ENCODE measurements at regions not wholly inside any gene's neighbourhood (a gene's known extent, or its start where the extent isn't known, plus 50 kb on each side); places are given as distances from the start of the nearest gene placed in this dataset.

DNA sequence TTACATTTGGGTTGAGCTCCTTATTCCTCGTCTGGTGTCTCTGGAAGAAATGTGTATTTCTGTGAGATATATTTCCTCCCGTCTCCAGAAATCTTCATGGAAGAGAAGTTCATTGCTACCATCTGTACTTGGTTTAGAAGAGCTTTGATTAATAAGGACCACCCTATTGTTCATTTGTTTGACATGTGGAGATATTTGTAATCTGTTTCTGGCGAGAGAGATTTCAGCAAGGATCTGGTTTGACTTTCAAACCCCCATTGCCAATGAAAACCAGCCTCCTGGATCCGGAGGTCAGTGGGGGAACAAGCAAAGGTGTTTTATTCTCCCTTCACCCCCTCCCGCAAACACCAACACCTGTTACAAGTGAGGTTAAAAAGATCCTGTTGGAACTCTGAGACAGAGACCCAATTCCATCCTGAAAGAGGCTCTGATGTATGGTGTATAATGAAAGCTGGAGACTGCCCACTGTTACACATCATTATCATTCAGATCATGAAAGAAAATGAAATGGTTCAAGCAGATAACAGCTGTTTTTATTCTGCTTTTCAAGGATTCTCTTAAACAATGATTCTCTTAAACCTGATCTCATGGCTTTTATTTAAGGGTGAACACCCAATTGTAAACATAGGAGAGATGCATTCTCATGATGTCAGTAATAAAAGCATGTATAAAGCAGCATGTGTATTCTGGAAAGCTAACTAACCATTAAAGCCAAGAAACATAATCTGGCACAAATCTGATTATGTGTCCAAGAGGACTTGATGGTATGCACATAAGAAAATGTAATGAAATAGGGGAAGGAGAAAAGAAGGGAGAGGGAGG, 393.5 kb upstream of the ADGRL2 start:
- no peaks in the 10 kb centered on the region for H3K4me1 ChIP-seq (ENCODE audit: control insufficient read depth in 5 of 5, insufficient read depth in 5 of 5, low read length in 5 of 5)
- no peak overlapping the region for H3K27ac ChIP-seq (ENCODE audit: low read depth, low read length)
- no peaks in the 10 kb centered on the region for H3K9me3 ChIP-seq (ENCODE audit: control insufficient read depth in 5 of 5, low read length in 5 of 5)
- H3K9ac ChIP-seq (ENCODE audit: low read length in 5 of 5), result no peak overlapping the region
- H3K4me3 ChIP-seq (ENCODE audit: low read depth in 1 of 5, low read length in 5 of 5), result no peak overlapping the region
- H3K36me3 ChIP-seq (ENCODE audit: control insufficient read depth in 5 of 5, insufficient read depth in 5 of 5, low read length in 5 of 5), result no peaks in the 10 kb centered on the region
- no peaks in the 10 kb centered on the region for H3K27me3 ChIP-seq (ENCODE audit: control insufficient read depth in 5 of 5, insufficient read depth in 4 of 5, low read length in 5 of 5)

DNA sequence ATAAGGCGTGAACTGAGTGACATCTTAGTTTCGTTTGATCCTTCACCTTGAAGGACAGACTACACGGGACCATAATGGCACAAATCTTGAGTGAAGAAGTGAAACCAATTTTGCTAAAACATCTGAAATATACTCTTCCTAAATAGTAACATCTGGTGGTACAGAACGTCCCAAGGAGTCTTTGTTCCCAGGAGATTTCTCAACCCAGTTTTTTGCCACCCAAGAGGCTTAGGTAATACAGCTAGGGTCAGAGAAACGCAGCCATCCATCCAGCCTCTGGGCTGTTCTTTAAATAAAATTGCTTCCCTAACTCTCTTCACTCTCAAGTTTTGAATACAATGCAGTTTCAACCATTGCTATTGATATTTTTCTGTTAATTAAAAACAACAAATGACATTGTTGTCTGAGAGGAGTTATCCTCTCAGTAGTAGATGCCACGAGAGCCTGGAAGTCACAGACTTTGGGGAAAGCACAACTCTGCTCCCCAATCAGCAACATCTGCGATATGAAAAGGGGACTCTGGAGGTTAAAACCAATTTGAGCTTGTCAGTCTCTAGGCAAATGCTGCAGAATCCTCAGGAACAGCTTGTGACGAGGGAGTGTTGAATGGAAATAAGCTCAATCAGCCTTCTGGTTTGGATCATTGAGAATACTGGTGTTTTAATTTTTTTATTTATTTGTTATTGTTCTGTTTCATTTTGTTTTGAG, 394.3 kb upstream of the ADGRL2 start:
- Histone ChIP-seq H3K9me3 (ENCODE audit: control insufficient read depth in 5 of 5, low read length in 5 of 5) (no peaks in the 10 kb centered on the region), H3K27ac (ENCODE audit: low read depth, low read length) (no peak overlapping the region), H3K27me3 (ENCODE audit: control insufficient read depth in 5 of 5, insufficient read depth in 4 of 5, low read length in 5 of 5) (no peaks in the 10 kb centered on the region), H3K4me1 (ENCODE audit: control insufficient read depth in 5 of 5, insufficient read depth in 5 of 5, low read length in 5 of 5) (no peaks in the 10 kb centered on the region), H3K4me3 (ENCODE audit: low read depth in 1 of 5, low read length in 5 of 5) (no peak overlapping the region), H3K36me3 (ENCODE audit: control insufficient read depth in 5 of 5, insufficient read depth in 5 of 5, low read length in 5 of 5) (no peaks in the 10 kb centered on the region), H3K9ac (ENCODE audit: low read length in 5 of 5) (no peak overlapping the region)

DNA sequence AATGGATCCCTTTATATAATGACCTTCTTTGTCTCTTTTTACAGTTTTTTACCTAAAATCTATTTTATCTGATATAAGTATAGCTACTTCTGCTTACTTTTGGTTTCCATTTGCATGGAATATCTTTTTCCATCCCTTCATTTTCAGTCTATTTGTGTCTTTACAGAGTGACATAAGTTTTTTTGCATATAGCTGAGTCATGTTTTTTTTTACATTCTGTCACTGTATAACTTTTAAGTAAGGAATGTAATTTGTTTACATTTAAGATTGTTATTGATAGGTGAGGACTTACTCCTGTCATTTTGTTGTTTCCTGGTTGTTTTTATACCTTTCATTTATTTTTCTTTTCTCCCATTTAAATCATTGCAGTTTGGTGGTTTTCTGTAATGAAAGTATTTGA, 402.7 kb upstream of the ADGRL2 start:
- no peaks in the 10 kb centered on the region for H3K27me3 ChIP-seq (ENCODE audit: control insufficient read depth in 5 of 5, insufficient read depth in 4 of 5, low read length in 5 of 5)
- H3K4me1 ChIP-seq (ENCODE audit: control insufficient read depth in 5 of 5, insufficient read depth in 5 of 5, low read length in 5 of 5), result peaks cover 0 to 2% (median 0%) of the 10 kb centered on the region in 5 donors
- H3K36me3 ChIP-seq (ENCODE audit: control insufficient read depth in 5 of 5, insufficient read depth in 5 of 5, low read length in 5 of 5), result no peaks in the 10 kb centered on the region
- peaks cover 0 to 10% (median 8%) of the 10 kb centered on the region in 5 donors for H3K9me3 ChIP-seq (ENCODE audit: control insufficient read depth in 5 of 5, low read length in 5 of 5)
- H3K27ac ChIP-seq (ENCODE audit: low read depth, low read length), result no peak overlapping the region
- H3K4me3 ChIP-seq (ENCODE audit: low read depth in 1 of 5, low read length in 5 of 5), result no peak overlapping the region
- H3K9ac ChIP-seq (ENCODE audit: low read length in 5 of 5), result no peak overlapping the region

DNA sequence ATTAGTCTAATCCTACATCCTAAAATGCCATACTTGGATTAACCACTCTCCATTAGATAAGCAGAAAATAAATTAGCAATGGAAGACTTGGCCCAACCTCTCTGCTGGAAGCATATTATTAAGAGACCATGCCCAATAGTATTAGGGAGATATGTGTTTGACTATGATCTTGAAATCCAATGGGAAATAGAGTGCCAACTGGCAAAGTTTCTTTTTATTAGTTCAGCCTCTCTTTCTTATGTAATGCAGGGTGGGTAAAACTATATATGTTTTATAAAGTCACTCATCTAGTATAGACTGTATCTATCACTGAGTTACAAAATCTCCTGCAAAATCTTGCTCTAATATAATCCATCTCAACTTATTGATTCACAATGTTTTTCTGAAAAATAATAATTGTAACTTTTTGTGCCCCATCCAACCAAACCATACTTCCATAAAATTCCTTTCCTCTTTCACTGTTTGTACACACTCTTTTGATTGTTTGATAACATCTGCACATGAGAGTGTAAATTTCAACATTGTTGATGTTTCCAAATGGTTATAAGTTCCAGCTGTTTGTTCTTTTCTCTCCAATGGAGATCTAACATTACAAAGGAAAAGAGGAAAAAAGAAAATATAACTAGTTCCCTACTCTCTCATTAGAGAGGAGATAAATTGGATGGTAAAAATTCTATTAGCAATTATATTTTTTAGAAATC, 408.1 kb upstream of the ADGRL2 start:
- no peak overlapping the region for H3K4me3 ChIP-seq (ENCODE audit: low read depth in 1 of 5, low read length in 5 of 5)
- no peak overlapping the region for H3K9ac ChIP-seq (ENCODE audit: low read length in 5 of 5)
- H3K27ac ChIP-seq (ENCODE audit: low read depth, low read length), result no peak overlapping the region
- no peaks in the 10 kb centered on the region for H3K36me3 ChIP-seq (ENCODE audit: control insufficient read depth in 5 of 5, insufficient read depth in 5 of 5, low read length in 5 of 5)
- H3K9me3 ChIP-seq (ENCODE audit: control insufficient read depth in 5 of 5, low read length in 5 of 5), result peaks cover 0 to 3% (median 0%) of the 10 kb centered on the region in 5 donors
- peaks cover 0 to 2% (median 0%) of the 10 kb centered on the region in 5 donors for H3K4me1 ChIP-seq (ENCODE audit: control insufficient read depth in 5 of 5, insufficient read depth in 5 of 5, low read length in 5 of 5)
- no peaks in the 10 kb centered on the region for H3K27me3 ChIP-seq (ENCODE audit: control insufficient read depth in 5 of 5, insufficient read depth in 4 of 5, low read length in 5 of 5)

DNA sequence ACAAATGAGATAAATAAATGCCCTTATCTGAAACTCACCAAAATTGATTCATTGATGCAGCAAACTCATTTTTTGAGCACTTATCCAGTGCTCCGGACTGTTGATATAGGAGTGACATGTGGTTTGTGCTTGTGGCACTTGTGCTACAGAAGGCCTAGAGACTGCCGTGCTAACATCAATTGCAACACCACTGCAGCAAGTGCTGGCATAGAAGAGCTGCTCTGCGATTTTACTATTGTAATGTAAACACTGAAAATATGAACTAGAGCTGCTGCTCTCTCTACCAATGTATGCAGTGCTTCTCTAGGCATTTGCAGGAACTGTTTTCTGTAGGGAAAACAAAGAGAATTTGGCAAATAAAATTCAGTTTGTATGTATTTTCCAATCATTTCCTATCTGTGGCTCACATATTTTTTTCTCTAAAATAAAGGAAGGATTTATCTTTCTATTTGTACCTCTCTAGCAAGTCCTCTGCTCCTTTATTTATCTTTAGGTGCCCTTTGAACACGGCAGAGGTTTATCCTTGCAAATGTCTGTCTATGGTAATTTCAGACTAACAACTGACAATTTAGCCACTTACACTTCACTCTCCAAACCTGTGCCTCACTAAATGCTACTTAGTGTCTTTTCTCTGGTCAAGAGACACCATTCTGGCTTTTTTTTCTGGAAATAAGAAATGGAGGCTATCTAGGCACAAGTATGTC, 409.5 kb upstream of the ADGRL2 start:
- peaks cover 0 to 2% (median 0%) of the 10 kb centered on the region in 5 donors for H3K4me1 ChIP-seq (ENCODE audit: control insufficient read depth in 5 of 5, insufficient read depth in 5 of 5, low read length in 5 of 5)
- no peak overlapping the region for H3K9ac ChIP-seq (ENCODE audit: low read length in 5 of 5)
- no peaks in the 10 kb centered on the region for H3K27me3 ChIP-seq (ENCODE audit: control insufficient read depth in 5 of 5, insufficient read depth in 4 of 5, low read length in 5 of 5)
- peaks cover 0 to 3% (median 0%) of the 10 kb centered on the region in 5 donors for H3K9me3 ChIP-seq (ENCODE audit: control insufficient read depth in 5 of 5, low read length in 5 of 5)
- H3K4me3 ChIP-seq (ENCODE audit: low read depth in 1 of 5, low read length in 5 of 5), result no peak overlapping the region
- no peak overlapping the region for H3K27ac ChIP-seq (ENCODE audit: low read depth, low read length)
- no peaks in the 10 kb centered on the region for H3K36me3 ChIP-seq (ENCODE audit: control insufficient read depth in 5 of 5, insufficient read depth in 5 of 5, low read length in 5 of 5)

DNA sequence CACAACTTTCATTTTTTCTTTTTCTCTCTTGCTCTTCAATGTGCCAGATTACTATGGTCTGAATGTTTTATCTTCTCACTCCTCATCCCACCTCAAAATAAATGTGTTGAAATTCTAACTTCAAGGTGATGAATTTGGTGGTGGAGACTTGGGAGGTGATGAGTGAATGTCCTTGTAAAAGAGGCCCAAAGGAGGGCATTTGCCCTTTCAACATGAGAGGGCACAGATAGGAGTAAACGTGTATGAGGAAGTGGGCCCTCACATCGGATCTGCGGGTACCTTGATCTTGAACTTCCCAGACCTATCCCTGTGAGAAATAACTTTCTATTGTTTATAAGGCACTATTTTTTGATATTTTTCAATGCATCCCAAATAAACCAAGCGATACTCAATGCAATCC, 412.3 kb upstream of the ADGRL2 start:
- Histone ChIP-seq H3K9ac (ENCODE audit: low read length in 5 of 5) (no peak overlapping the region), H3K27me3 (ENCODE audit: control insufficient read depth in 5 of 5, insufficient read depth in 4 of 5, low read length in 5 of 5) (no peaks in the 10 kb centered on the region), H3K4me3 (ENCODE audit: low read depth in 1 of 5, low read length in 5 of 5) (no peak overlapping the region), H3K9me3 (ENCODE audit: control insufficient read depth in 5 of 5, low read length in 5 of 5) (peaks cover 0 to 3% (median 0%) of the 10 kb centered on the region in 5 donors), H3K27ac (ENCODE audit: low read depth, low read length) (no peak overlapping the region), H3K36me3 (ENCODE audit: control insufficient read depth in 5 of 5, insufficient read depth in 5 of 5, low read length in 5 of 5) (no peaks in the 10 kb centered on the region), H3K4me1 (ENCODE audit: control insufficient read depth in 5 of 5, insufficient read depth in 5 of 5, low read length in 5 of 5) (peaks cover 0 to 2% (median 0%) of the 10 kb centered on the region in 5 donors)

DNA sequence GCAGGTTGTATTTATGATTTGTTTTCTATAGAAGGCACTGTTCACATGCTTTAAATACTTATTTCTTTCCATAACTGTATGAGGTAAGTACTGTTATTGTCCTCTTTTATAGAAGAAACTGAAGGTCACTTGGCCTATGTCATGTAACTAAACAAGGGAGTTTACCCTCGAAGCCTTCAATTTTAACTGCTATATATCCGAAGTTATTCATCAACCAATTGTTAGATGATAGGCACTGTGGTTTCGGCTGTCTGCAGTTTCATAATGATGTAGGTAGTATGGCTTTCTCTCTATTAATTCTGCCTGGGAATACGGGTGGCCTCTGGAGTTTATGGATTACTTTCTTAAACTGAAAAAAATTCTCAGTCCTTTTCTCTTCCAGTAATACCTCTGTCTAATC, 413.3 kb upstream of the ADGRL2 start:
- Histone ChIP-seq H3K36me3 (ENCODE audit: control insufficient read depth in 5 of 5, insufficient read depth in 5 of 5, low read length in 5 of 5) (no peaks in the 10 kb centered on the region), H3K9me3 (ENCODE audit: control insufficient read depth in 5 of 5, low read length in 5 of 5) (peaks cover 0 to 3% (median 0%) of the 10 kb centered on the region in 5 donors)

DNA sequence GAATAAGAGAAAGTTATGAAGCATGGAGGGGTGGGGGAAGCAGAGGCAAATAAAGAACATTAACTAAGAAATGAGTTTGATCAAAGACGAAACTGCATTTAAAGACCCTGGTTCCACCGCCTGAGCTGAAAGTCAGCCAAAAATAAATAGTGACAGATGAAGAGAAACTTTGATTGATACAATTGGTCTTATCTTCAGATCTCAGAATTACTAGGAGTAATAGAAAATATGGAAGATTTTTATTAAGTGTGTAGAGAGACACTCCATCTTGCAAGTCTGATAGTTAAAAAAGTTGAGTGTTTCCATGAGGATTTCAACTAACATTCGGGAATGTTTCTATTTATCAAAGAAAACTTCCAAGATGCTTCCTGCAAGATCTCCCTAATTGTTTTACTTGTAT, 418.2 kb upstream of the ADGRL2 start:
- no peak overlapping the region for H3K4me3 ChIP-seq (ENCODE audit: low read depth in 1 of 5, low read length in 5 of 5)
- no peak overlapping the region for H3K9ac ChIP-seq (ENCODE audit: low read length in 5 of 5)
- no peaks in the 10 kb centered on the region for H3K27me3 ChIP-seq (ENCODE audit: control insufficient read depth in 5 of 5, insufficient read depth in 4 of 5, low read length in 5 of 5)
- no peak overlapping the region for H3K27ac ChIP-seq (ENCODE audit: low read depth, low read length)
- H3K4me1 ChIP-seq (ENCODE audit: control insufficient read depth in 5 of 5, insufficient read depth in 5 of 5, low read length in 5 of 5), result no peaks in the 10 kb centered on the region
- H3K9me3 ChIP-seq (ENCODE audit: control insufficient read depth in 5 of 5, low read length in 5 of 5), result no peaks in the 10 kb centered on the region
- no peaks in the 10 kb centered on the region for H3K36me3 ChIP-seq (ENCODE audit: control insufficient read depth in 5 of 5, insufficient read depth in 5 of 5, low read length in 5 of 5)

More for the DNA sequence above, 413.3 kb upstream of the ADGRL2 start:
- H3K4me1 ChIP-seq (ENCODE audit: control insufficient read depth in 5 of 5, insufficient read depth in 5 of 5, low read length in 5 of 5), result no peaks in the 10 kb centered on the region
- no peak overlapping the region for H3K9ac ChIP-seq (ENCODE audit: low read length in 5 of 5)
- no peak overlapping the region for H3K27ac ChIP-seq (ENCODE audit: low read depth, low read length)
- no peaks in the 10 kb centered on the region for H3K27me3 ChIP-seq (ENCODE audit: control insufficient read depth in 5 of 5, insufficient read depth in 4 of 5, low read length in 5 of 5)
- no peak overlapping the region for H3K4me3 ChIP-seq (ENCODE audit: low read depth in 1 of 5, low read length in 5 of 5)

DNA sequence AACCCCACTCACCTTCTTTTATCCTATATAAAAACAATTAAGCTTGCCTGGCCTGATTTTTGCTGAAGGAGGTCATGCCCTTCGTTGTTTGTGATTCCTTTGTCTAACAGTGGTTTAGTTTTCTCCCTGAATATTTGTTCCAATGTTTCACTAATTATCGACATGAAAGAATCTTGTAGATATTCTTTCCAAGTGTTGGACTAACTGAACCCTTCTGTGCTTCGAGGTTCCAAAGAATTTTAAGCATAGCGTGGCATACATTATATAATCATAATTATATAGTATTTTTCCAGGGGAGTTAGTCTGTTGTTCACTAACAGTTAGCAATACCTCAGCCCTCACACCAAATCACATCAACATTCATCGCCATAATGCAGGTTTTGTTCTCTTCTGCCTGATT, 418.9 kb upstream of the ADGRL2 start:
- Histone ChIP-seq H3K9me3 (ENCODE audit: control insufficient read depth in 5 of 5, low read length in 5 of 5) (no peaks in the 10 kb centered on the region), H3K4me1 (ENCODE audit: control insufficient read depth in 5 of 5, insufficient read depth in 5 of 5, low read length in 5 of 5) (no peaks in the 10 kb centered on the region), H3K4me3 (ENCODE audit: low read depth in 1 of 5, low read length in 5 of 5) (no peak overlapping the region), H3K9ac (ENCODE audit: low read length in 5 of 5) (no peak overlapping the region), H3K36me3 (ENCODE audit: control insufficient read depth in 5 of 5, insufficient read depth in 5 of 5, low read length in 5 of 5) (no peaks in the 10 kb centered on the region), H3K27me3 (ENCODE audit: control insufficient read depth in 5 of 5, insufficient read depth in 4 of 5, low read length in 5 of 5) (no peaks in the 10 kb centered on the region), H3K27ac (ENCODE audit: low read depth, low read length) (no peak overlapping the region)
